Left cardiac atrium (tissue), 4 donors: ENCODE measurements at regions not wholly inside any gene's neighbourhood (a gene's known extent, or its start where the extent isn't known, plus 50 kb on each side); places are given as distances from the start of the nearest gene placed in this dataset.

Source experiments
- ATAC-seq, 2 donors: fragments of 200-7000 bp; cut with Tn5 transposase; one replicate each; pipeline ENCODE4 v1.9.1; 2020; ENCODE audit warnings: mild to moderate bottlenecking in 2 of 2, moderate library complexity in 2 of 2
- DNase-seq: peaks from one replicate; pipeline ENCODE4 v3.0.0-alpha.2; 2020
- intact Hi-C, 2 donors: fragments of 100-400 bp; cut with DNase I; formaldehyde crosslinking; loops; one replicate each; pipeline versions ENCODE4 v1.14.1 to v1.15.1; 2022 to 2023
- donor health status: DM: no; HTN: yes; CAD: no.
- donor health status: DM: no; HTN: yes; CAD: no; lungs with severe emphysema.
- donor health status: DM: yes; HTN: yes; CAD: no.
- donor health status: Dilated cardiomyopathy.

DNA sequence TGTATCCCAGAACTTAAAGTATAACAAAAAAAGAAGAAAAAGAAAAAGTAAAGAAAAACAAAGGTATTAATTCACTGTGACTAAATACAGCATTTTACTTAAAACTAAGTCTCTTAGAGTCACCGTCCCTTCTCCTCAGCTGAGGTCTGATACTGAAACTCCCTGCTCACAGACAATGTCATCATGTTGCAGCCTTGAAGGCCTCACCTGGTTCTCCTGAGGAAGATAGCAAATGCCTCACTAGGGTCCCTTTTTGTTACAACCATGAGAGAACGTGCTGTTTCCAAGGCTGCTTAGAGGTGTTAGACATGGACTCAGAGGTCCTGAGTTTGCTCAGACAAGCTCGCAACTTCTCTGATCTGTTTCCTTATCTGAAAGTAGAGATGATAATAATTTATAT is 357.2 kb downstream of the MTRR start:
- intact Hi-C loops, result no loop called here
- DNase-seq (no peak), ATAC-seq (no peak)

DNA sequence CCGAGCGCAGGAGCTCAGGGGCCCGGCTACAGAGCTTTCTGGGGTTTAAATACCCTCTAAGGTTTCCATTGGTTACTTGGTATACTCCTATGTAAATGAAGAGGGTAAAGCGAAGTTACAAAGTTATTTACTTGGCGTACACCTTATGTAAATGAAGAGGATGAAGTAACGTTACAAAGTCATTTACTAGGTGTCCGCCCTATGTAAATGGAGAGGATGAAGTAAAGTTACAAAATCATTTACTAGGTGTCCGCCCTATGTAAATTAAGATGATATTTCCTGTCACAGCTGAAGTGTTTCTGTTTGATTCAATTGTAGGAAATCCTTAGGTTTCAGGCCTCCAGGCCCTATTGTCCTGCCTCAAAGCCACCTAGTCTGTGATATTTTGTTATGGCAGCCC is 358.2 kb downstream of the MTRR start:
- no peak for ATAC-seq
- intact Hi-C loops, result no loop called here
- no peak for DNase-seq

DNA sequence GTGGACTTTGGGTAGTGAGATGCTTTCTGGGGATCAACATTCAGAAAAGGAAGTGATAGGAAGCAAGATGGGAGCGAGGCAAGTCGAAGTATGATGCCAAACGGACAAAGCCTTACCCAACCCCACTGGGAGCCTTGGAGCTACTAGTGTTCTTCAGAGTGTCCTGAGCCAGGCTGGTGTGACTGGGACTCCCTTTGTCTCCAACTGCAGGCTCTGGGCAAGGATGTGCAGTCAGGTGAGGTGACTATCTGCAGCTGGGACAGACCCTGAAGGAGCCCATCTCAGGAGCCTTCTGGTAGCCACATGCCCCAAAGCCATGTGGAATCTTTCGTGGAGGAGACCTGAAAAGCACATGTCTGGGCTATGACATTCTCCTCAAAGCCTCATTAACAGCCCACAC is 360.6 kb downstream of the MTRR start:
- ATAC-seq (no peak), DNase-seq (no peak)
- intact Hi-C loops, result no loop called here

DNA sequence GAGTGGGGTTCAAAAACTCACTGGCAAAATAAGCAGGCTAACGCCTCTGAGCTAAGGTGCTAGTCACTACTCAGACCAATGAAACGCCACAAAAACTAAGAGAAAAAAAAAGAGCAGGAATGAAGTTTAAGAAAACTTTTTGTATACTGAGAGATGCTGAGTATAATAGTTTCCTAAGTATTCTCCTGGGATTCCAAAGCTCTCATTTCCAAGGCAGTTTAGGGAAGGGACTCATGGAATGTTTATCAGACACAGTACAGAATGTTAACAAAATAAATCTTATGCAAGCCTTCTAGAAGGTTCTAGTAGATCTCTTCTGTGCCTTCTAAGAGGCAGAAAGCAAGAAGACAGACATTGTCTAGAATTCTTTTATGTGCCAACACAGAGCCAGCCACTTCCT is 361.9 kb downstream of the MTRR start:
- ATAC-seq, result no peak
- intact Hi-C loops, result no loop called here

DNA sequence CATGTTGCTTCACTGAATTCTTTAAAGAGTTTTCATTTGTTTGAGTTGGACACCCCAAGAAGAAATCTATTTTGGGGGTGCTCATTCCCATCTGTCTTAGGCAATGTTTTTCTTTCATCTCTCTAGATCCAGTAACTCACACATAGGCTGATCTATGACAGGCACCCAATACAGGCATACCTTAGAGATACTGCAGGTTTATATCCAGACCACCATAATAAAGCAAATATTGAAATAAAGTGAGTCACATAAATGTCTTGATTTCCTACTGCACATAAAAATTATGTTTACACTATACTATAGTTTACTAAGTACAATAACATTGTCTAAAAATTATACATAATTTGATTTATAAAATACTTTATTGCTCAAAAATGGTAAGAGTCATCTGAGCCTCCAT is 364.5 kb downstream of the MTRR start:
- ATAC-seq, result no peak
- DNase-seq, result no peak
- intact Hi-C loops, result no loop called here

More for the DNA sequence above, 361.9 kb downstream of the MTRR start:
- no peak for DNase-seq

DNA sequence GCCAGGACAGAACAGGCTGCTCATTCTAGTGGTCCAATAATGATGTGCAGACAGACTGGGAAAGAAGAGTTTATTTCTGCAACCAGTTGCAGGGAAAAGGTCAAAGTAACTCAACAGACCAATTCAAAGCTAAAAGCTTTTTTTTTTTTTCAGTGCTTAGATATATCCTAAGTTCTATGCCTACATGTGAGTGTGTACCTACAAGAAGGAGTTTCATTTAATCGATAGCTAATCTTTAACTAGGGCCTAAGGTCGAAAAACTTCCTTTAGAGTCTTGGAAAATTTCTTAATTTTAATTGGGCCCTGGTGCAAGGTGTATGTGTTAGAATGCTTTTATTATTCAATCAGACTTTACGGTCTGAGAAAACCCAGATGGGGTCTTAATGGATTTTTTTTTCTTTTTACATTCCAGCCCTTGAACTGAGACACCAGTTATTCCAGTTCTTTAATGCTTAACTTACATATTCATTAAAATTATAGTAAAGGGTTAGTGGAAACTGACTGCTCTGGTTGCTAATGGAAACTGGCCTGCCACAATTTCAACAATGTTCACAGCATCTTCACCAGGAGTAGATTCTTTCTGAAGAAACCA is 365.3 kb downstream of the MTRR start:
- ATAC-seq (no peak), DNase-seq (no peak)
- intact Hi-C loops, result no loop called here

DNA sequence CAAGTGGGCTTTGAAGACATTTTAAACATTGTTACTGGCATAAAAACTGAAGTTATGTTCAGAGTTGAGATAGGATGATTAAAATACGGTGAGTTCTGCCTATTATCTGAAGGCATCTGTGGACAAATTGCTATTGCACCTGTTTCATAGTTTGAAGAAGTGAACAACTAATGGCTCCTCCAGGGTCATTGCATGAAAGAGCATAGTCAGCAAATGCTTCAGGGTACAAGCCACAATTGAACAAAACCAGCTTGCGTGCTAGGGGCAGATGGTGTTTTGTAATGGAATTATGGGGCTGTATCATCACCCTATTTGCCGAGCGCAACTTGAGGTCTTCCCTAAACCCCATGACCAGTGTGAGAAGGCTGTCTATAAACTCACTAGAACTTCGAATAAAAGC is 369.1 kb downstream of the MTRR start:
- intact Hi-C loops, result no loop called here
- DNase-seq (no peak), ATAC-seq (no peak)

DNA sequence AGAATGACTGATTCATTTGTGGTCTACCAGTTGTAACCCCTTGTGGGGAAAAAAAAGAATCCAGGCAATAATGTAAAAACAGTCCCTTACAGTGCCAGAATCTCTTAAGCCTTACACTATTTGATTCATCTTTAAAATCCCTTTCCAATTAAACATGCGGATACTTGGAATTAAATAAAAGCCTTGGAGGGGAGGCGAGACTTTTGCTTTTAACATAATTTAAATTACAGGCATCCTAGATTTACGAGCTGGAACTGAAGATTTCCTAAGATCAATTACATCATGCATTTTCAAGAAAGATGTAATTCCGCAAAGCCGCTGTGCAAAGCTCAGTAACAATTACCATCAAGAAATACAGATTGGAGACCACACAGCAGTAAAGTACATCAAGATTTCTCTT is 370.2 kb downstream of the MTRR start:
- no peak for ATAC-seq
- intact Hi-C loops, result no loop called here
- no peak for DNase-seq

DNA sequence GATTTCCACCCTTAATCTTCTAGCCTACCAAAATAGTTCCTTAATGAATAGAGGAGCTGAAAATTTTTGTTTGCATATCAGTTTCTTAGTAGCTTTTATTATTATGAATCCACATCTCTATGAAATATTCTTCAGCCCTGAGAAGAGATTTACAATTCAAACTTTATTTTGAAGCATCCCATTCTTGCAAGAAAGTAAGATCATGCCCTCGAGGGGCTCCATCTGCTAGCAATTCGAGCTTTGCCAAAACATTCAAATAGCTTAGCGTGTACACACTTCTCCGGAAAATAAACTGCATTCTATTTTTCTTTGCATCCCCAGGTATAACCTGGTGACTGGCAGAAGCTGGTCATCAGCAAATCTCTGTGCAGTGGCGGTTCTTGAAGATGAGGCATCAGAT is 370.7 kb downstream of the MTRR start:
- DNase-seq (no peak), ATAC-seq (no peak)
- intact Hi-C loops, result no loop called here

DNA sequence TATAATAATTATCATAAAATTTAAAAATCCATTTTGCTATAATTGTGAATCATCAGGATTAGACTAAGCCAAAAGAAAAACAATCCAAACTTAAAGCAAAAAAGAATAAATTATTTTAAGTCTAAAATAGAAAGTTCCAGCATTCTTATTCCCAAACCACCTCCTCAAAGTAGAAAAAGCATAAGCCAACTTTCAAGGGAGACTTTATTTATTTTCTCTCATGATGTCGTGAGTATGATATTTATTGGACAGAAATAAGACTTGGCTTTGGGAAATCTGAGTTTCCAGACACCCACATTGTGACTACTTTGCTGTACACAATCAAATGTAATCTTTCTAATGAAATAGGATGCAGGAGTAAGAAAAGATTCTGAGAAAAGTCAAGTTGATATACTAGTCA is 372.1 kb downstream of the MTRR start:
- ATAC-seq, result no peak
- no peak for DNase-seq
- intact Hi-C loops, result no loop called here

DNA sequence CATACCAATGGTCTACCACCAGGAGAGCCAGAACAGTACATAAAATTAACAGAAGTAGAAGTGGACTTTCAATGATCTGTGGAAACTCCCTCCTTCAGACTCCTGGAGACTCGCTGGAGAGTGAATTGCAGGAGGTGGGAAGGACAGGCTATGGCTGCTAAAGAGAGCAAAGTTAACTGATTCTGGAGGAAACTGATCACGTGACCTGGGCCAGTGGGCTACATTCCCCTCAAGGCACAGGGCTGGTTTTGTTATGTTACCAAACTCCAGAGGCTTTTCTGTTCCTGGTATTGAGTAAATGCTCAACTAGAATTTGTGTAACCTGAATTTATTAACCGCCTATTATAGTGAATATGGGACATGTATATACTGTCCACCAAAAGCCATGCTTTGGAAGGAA is 372.6 kb downstream of the MTRR start:
- intact Hi-C loops, result no loop called here
- ATAC-seq (no peak), DNase-seq (no peak)

DNA sequence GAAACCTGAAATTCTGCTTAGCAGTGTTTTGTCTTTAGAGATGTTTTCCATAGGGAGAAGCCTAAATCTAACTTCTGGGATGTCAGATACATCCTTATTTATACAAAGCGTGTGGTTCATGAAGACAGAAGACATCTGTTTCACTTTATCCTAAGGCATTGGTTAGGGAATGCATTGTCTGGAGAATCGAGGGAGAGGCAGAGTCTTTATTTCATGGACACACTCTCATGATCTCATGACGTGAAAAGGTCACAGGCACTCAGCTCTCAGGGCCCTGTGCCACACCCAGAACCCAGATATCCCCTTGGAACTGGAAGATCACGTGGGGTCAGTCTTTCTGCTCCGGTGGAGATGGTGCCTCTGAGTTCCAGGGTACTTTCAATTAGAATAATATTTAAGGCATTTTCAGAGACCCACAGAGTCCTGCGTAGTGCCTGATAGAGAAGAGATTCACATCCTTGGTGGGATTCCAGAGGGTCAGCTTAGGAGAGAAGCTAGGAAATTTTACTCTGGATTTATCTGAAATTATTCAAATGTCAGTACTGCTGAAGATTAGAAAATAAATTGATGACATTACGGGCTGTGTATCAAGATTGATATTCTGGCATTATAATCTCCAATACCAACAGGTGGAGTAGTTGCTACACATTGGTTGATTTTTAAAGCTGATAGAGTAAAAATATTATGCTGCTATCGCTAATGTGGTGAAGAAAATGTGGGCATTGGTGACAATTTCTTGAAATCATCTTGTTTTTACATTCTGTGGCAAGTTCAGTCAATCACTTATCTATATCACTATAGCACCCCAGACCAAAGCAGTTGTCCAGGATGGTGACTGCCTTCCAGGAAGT is 378.3 kb downstream of the MTRR start:
- intact Hi-C loops, result no loop called here
- no peak for ATAC-seq
- no peak for DNase-seq

DNA sequence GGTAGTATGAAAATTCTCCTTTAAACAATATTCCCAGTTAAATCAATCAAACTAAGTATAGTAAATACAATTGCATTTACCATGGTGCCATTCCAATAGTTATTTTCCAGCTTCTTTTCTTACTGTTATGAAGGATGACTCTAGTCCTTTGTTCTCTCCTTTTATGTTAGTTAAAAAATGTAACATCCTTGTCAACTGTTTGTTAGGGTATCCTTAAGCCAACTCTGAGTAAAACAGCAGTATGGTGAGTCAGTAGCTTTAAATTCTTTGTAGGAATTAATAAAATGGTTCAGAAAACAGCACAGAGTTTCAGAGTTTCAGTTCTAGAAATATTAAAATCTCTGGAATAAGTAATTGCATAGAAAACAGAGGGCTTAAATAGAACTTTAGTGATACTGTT is 384.4 kb downstream of the MTRR start:
- ATAC-seq, result no peak
- DNase-seq, result no peak
- intact Hi-C loops, result no loop called here

DNA sequence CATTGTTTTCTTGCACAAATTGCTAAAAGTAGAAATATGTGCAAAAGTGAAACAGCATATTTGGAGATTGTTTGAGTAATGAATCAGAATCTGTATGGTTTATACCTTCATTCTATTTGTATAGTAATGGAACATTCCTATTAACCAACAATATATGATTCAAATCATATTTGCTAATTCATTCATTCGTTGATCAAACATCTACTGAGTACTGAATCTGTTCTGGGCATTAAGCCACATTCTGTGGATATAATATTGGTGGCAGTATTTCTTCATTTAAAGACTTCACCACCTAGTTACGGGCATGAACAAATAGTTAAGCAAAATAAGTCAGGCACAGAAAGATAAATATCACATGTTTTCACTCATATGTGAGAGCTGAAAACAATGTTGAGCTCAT is 385.7 kb downstream of the MTRR start:
- no peak for ATAC-seq
- intact Hi-C loops, result no loop called here

DNA sequence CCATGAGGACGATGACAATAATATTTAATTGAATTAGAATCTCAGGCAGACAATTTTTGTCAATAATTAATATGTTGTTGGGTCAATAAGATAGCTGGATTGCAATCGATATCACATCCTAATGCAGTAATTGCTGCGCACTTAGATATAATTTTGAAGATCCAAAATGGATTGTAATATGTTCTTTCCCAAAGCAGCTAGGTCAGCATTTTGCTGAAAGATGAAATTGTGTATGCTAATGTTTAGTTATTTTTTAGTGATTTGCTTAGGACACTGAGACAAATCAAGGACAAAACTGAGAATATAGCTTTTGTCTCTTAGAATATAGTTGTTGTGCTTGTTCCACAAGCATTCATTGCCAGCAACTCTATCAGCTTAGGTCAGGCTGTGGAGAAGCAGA is 389.9 kb downstream of the MTRR start:
- ATAC-seq (no peak), DNase-seq (no peak)
- intact Hi-C loops, result no loop called here

More for the DNA sequence above, 385.7 kb downstream of the MTRR start:
- no peak for DNase-seq

DNA sequence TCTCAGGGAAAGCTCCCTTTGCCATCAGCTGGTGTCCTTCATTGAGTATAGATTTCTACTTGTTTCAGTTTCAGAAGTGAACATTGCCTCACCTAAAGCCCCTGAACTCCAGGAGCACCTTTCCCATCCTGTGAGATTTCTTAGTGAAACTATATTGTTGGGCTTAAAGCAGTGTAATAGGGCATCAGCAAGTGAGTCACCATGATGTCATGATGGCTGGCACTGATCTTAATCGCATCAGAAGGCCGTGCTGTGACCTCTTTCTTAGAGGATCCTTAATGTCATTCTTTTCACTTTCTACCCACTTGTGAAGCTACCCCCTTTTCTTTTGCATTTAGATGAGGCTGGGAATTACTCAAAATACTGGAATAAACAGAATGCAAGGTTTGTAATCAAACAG is 401.3 kb downstream of the MTRR start:
- intact Hi-C loops, result no loop called here
- DNase-seq (no peak), ATAC-seq (no peak)

DNA sequence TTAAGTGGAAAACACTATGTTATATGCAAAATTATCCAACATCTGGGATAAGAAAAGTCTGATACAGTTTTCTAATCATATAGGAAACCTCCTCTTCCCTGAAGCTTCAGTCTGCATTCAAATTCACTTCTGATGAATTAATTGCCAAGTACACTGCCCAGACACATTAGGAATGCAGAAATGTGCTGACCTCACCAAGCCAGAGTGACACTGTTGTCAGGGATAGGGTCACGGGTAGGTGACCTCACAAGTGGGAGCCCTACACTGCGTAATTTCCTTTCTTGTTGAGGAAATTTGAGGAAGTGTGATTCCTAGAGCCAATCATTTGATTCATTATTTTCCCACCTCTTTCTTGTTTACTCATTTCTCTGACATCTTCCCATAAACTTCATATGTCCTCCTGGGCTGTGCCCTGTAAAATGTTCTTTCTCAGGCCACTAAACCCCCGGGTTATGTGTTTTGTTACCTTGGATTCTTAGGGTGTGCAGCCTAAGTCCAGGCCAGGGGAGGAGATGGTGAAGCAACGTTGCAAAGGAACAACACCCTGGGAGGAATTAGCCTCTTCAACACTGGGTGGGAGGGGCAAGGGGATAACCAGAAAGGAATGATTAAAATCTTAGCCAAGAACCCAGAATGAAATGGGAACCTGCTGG is 411.9 kb downstream of the MTRR start:
- ATAC-seq (no peak), DNase-seq (no peak)
- intact Hi-C loops, result no loop called here

DNA sequence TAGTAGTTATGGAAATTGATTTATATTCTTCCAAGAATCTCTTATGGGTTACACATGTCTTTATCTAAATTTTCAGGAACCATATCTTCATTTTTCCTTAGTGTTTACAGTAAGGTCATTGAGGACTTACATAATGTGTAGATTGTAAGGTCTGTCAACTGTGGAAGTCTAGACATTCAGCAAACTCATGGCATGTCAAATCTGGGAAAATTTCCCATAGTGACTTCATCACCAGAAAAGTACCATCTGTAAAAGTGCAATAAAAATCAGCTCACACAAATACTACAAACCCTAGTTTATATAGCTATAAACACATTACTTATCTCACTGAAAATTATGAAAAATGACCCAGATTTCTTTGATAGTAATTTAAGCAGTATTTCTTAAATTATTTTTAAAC is 419.4 kb downstream of the MTRR start:
- intact Hi-C loops, result no loop called here
- DNase-seq (no peak), ATAC-seq (no peak)

DNA sequence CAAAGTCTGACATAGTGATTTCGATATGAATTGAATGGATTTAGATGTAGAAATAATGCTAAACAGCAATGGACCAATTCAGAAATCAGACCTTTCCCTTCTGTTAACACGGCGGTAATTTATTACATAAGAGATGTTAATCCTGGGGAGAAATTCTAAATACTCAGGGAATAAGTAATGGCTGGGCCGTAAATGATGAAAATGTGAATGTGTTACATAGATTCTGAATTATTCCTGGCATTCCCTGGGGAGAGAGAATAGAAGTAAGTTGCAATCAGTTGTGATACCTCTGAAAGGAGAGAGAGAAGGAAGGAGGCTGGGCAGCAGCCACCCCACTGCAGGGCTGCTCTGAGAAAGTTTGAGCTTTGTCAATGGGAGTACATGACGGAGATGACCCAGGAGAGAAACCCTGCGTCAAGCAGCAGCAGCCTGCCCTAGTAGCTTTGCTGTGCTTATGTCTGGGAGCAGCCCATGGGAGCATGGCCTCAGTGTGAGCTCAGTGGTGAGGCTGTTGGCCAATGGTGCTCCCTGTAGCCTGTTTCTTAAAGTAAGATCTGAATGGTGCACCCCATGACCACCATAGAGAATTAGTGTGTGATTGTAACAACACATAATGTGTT is 420.1 kb downstream of the MTRR start:
- DNase-seq (no peak), ATAC-seq (no peak)
- intact Hi-C loops, result no loop called here

DNA sequence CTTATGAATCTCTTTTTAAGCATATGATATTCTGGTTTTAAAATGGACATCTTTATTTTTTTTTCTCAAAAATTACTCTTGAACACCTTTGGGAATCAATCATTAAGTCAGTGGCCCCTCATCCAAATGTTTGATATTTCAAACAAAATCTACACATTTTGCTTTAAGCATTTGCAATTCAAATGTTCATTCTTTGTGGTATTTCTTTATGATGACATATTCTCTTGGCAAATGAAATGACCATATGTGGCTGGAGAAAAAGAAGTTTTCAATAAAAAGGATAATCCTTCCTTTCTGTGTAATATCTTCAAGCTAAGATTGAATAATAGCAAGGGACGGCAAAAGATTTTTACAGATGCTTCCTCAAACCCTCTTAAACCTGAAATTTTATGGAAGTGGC is 420.8 kb downstream of the MTRR start:
- intact Hi-C loops, result no loop called here
- DNase-seq (no peak), ATAC-seq (no peak)
